WTC11 (cell line): ENCODE measurements at regions not wholly inside any gene's neighbourhood (a gene's known extent, or its start where the extent isn't known, plus 50 kb on each side); places are given as distances from the start of the nearest gene placed in this dataset.

Experiments used
- ATAC-seq: fragments of 200-7000 bp; cut with Tn5 transposase; 2 replicates; pipeline ENCODE4 v1.10.0; 2021; ENCODE audit warnings: mild to moderate bottlenecking, moderate library complexity
- CTCF ChIA-PET: fragments of 300-600 bp; sonication (Branson Sonifier 250); formaldehyde crosslinking; loops from one replicate; lab custom pipeline; 2021; ENCODE audit warnings: antibody characterized with exemption; lab: Charles Lee
- POLR2A ChIA-PET: fragments of 350-600 bp; sonication (Branson Sonifier 250); formaldehyde crosslinking; loops from one replicate; lab custom pipeline; 2021; ENCODE audit warnings: antibody characterized with exemption; lab: Charles Lee
- DNase-seq: peaks from one replicate; pipeline ENCODE4 v3.0.0; 2021; ENCODE audit warnings: low spot score
- H3K27ac Mint-ChIP-seq: 2 replicates; pipeline ENCODE4 v1.8.0; 2021; ENCODE audit warnings: mixed read lengths
- H3K27me3 Mint-ChIP-seq: 2 replicates; pipeline ENCODE4 v1.8.0; 2021; ENCODE audit warnings: low read depth, mild to moderate bottlenecking, moderate library complexity, mixed read lengths
- H3K36me3 Mint-ChIP-seq: 2 replicates; pipeline ENCODE4 v1.8.0; 2021; ENCODE audit warnings: mixed read lengths
- H3K4me1 Mint-ChIP-seq: 2 replicates; pipeline ENCODE4 v1.8.0; 2022; ENCODE audit warnings: mixed read lengths
- H3K4me3 Mint-ChIP-seq: 2 replicates; pipeline ENCODE4 v1.8.0; 2021; ENCODE audit warnings: mild to moderate bottlenecking, moderate library complexity, mixed read lengths
- H3K9me3 Mint-ChIP-seq: 2 replicates; pipeline ENCODE4 v1.8.0; 2021; ENCODE audit warnings: mixed read lengths
- AR ChIP-seq: fragments of 250-450 bp; sonication (Bioruptor Pico); IDR thresholded peaks from 2 replicates; pipeline ENCODE4 v1.9.0; 2021; ENCODE audit warnings: mild to moderate bottlenecking
- ERG ChIP-seq: fragments of 250-450 bp; sonication (Bioruptor Pico); IDR thresholded peaks from 2 replicates; pipeline ENCODE4 v1.8.0; 2021; ENCODE audit warnings: mild to moderate bottlenecking
- FOXP1 ChIP-seq: sonication (generic); formaldehyde crosslinking; IDR thresholded peaks from 2 replicates; pipeline ENCODE4 v1.8.0; 2022; ENCODE audit warnings: missing genetic modification reagents, mild to moderate bottlenecking, moderate library complexity, borderline replicate concordance
- FOXP4 ChIP-seq: sonication (generic); formaldehyde crosslinking; IDR thresholded peaks from 2 replicates; pipeline ENCODE4 v1.8.0; 2022; ENCODE audit warnings: mild to moderate bottlenecking, missing genetic modification reagents
- GRHL2 ChIP-seq: fragments of 250-450 bp; sonication (Bioruptor Pico); IDR thresholded peaks from 2 replicates; pipeline ENCODE4 v1.8.0; 2022; ENCODE audit warnings: mild to moderate bottlenecking, moderate library complexity; ENCODE audit not compliant: insufficient replicate concordance, severe bottlenecking
- GTF2I ChIP-seq: fragments of 250-450 bp; sonication (Bioruptor Pico); conservative IDR thresholded peaks from 2 replicates; pipeline ENCODE4 v1.4.0; 2021; ENCODE audit warnings: mild to moderate bottlenecking
- HMGXB4 ChIP-seq: sonication (generic); formaldehyde crosslinking; IDR thresholded peaks from 2 replicates; pipeline ENCODE4 v1.8.1; 2023; ENCODE audit warnings: mild to moderate bottlenecking, moderate library complexity, missing genetic modification reagents
- PRDM15 ChIP-seq: sonication (generic); formaldehyde crosslinking; IDR thresholded peaks from 2 replicates; pipeline ENCODE4 v1.8.0; 2022; ENCODE audit warnings: missing genetic modification reagents
- SP1 ChIP-seq: sonication (generic); formaldehyde crosslinking; conservative IDR thresholded peaks from 2 replicates; pipeline ENCODE4 v1.8.1; 2022; ENCODE audit warnings: missing genetic modification reagents
- TEAD1 ChIP-seq: sonication (generic); formaldehyde crosslinking; IDR thresholded peaks from 2 replicates; pipeline ENCODE4 v1.8.0; 2022; ENCODE audit warnings: mild to moderate bottlenecking, missing genetic modification reagents
- TEAD4 ChIP-seq: sonication (generic); formaldehyde crosslinking; IDR thresholded peaks from 2 replicates; pipeline ENCODE4 v1.8.0; 2022; ENCODE audit warnings: mild to moderate bottlenecking, missing genetic modification reagents
- TP53 ChIP-seq: sonication (generic); formaldehyde crosslinking; IDR thresholded peaks from 2 replicates; pipeline ENCODE4 v1.8.1; 2023; ENCODE audit warnings: mild to moderate bottlenecking, missing genetic modification reagents
- USF2 ChIP-seq: sonication (generic); formaldehyde crosslinking; IDR thresholded peaks from 2 replicates; pipeline ENCODE4 v1.8.1; 2023; ENCODE audit warnings: mild to moderate bottlenecking, missing genetic modification reagents, moderate library complexity
- ZNF121 ChIP-seq: sonication (generic); formaldehyde crosslinking; IDR thresholded peaks from 2 replicates; pipeline ENCODE4 v1.8.0; 2023; ENCODE audit warnings: missing genetic modification reagents
- ZNF532 ChIP-seq: fragments of 250-450 bp; sonication (Bioruptor Pico); IDR thresholded peaks from 2 replicates; pipeline ENCODE4 v1.9.0; 2021; ENCODE audit warnings: mild to moderate bottlenecking, borderline replicate concordance
- ZSCAN18 ChIP-seq: fragments of 250-450 bp; sonication (Bioruptor Pico); IDR thresholded peaks from 2 replicates; pipeline ENCODE4 v2.1.2; 2022; ENCODE audit warnings: mild to moderate bottlenecking, moderate library complexity

GRCh38 chr1:96651517-96651916 is 70.1 kb upstream of the PTBP2 start (continued):
- TF ChIP-seq PRDM15 (CRISPR knock-in tag) (no peak), USF2 (CRISPR knock-in tag) (no peak)

GRCh38 chr1:96660051-96660450 is 61.5 kb upstream of the PTBP2 start:
- no peak for TF ChIP-seq FOXP1 (CRISPR knock-in tag)
- no peak for TF ChIP-seq GTF2I
- no peak for TF ChIP-seq HMGXB4 (CRISPR knock-in tag)
- TF ChIP-seq ERG (CRISPR knock-in tag): no peak
- no peak for TF ChIP-seq AR (CRISPR knock-in tag)
- no peak for TF ChIP-seq FOXP4
- no peak for TF ChIP-seq TEAD1 (CRISPR knock-in tag)
- TF ChIP-seq GRHL2 (CRISPR knock-in tag): no peak
- TF ChIP-seq SP1 (CRISPR knock-in tag): no peak
- no peak for TF ChIP-seq ZNF532
- TF ChIP-seq TEAD4: no peak
- TF ChIP-seq TP53 (CRISPR knock-in tag): no peak
- no peak for TF ChIP-seq ZNF121 (CRISPR knock-in tag)
- no peak for TF ChIP-seq ZSCAN18 (CRISPR knock-in tag)
- H3K36me3 Mint-ChIP-seq: peaks cover 36% of the 10 kb centered on the region
- POLR2A ChIA-PET: no interaction called here
- peaks cover 57% of the 10 kb centered on the region for H3K9me3 Mint-ChIP-seq
- H3K27me3 Mint-ChIP-seq: no peaks in the 10 kb centered on the region
- CTCF ChIA-PET: no interaction called here
- ATAC-seq: no peak
- no peak overlapping the region for H3K4me3 Mint-ChIP-seq
- no peaks in the 10 kb centered on the region for H3K4me1 Mint-ChIP-seq
- H3K27ac Mint-ChIP-seq: no peak overlapping the region
- DNase-seq: no peak
